ENCODE measurements at regions not wholly inside any gene's neighbourhood (a gene's known extent, or its start where the extent isn't known, plus 50 kb on each side); places are given as distances from the start of the nearest gene placed in this dataset.

DNA sequence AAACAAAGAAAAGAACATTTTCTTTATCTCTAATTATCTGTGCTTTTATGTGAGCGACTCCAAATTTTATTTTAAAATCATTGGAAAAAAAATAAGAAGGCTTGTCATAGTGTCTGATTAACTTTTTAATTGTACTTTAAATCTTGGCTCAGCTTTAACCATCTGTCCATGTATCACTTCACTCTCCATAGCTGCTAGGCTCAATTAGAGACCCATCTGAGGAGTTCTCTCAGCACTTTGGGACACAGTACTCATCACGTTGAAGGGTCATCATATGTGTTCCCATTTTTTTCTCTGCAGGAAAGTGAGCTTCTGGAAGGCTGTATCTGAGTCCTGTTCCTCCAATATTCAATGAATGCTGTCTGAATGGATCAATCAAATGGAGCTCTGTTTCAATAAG is 908.5 kb upstream of the ROBO1 start:
- no peaks in the 10 kb centered on the region for H3K4me1 ChIP-seq (replicated peaks in 1 of 2; ENCODE audit: control insufficient read depth in 2 of 2, insufficient read depth in 2 of 2, low read length in 2 of 2)
- no TSS peak for BruUV-seq (replicated peaks)

More for the DNA sequence above, 908.5 kb upstream of the ROBO1 start:
- Histone ChIP-seq H3K9me3 (replicated peaks; ENCODE audit: control insufficient read depth, insufficient read depth, low read depth, low read length) (no peaks in the 10 kb centered on the region), H3K4me2 (ENCODE audit: insufficient read depth, low read length) (no peak overlapping the region), H4K20me1 (replicated peaks; ENCODE audit: control insufficient read depth, insufficient read depth, low read length) (no peaks in the 10 kb centered on the region), H3K27ac (ENCODE audit: extremely low read depth, low read depth, low read length) (no peak overlapping the region), H3K27me3 (ENCODE audit: control insufficient read depth in 2 of 2, insufficient read depth in 2 of 2, low read length in 2 of 2) (no peaks in the 10 kb centered on the region), H3K9ac (ENCODE audit: insufficient read depth in 1 of 2, low read depth in 2 of 2, low read length in 2 of 2) (no peak overlapping the region), H2AFZ (ENCODE audit: low read depth, low read length) (no peak overlapping the region), H3K36me3 (ENCODE audit: control insufficient read depth, insufficient read depth, low read length) (no peaks in the 10 kb centered on the region), H3K9me1 (ENCODE audit: control insufficient read depth, insufficient read depth, low read length) (no peaks in the 10 kb centered on the region), H3K4me3 (no peak overlapping the region), H3K79me2 (ENCODE audit: control insufficient read depth, insufficient read depth, low read length) (no peaks in the 10 kb centered on the region)
- ChIA-PET POLR2A (no interaction called here), CTCF (ENCODE audit: low intra/inter-chr PET ratio) (no interaction called here)
- DNase-seq (ENCODE audit: extremely low read depth in 1 of 4, low spot score in 3 of 4) = no peak
- no peak for ATAC-seq
- in situ Hi-C loops (cut with MboI) = no loop called here
- FAIRE-seq = no peak
- intact Hi-C loops (cut with micrococcal nuclease) = no loop called here
- WGBS (ENCODE audit: insufficient coverage, low coverage, missing lambda C conversion rate) = 17% methylated on average over 2 of the region's 2 CpGs
- TF ChIP-seq ELF4 (CRISPR knock-in tag; IDR thresholded peaks at IDR 0.05) (no peak), IRF2 (CRISPR knock-in tag; IDR thresholded peaks at IDR 0.05) (no peak), SMARCA4 (IDR thresholded peaks at IDR 0.05) (no peak), SNIP1 (IDR thresholded peaks at IDR 0.05; ENCODE audit: low read depth) (no peak), CREBBP (IDR thresholded peaks at IDR 0.05; ENCODE audit: low read depth, low read length) (no peak), DDX20 (tag; IDR thresholded peaks at IDR 0.05; ENCODE audit: low read depth) (no peak), ATF7 (IDR thresholded peaks at IDR 0.05) (no peak), TCF15 (CRISPR knock-in tag; IDR thresholded peaks at IDR 0.05) (no peak), ZNF785 (CRISPR knock-in tag; IDR thresholded peaks at IDR 0.05) (no peak), TSC22D4 (tag; IDR thresholded peaks at IDR 0.05) (no peak)
- TF ChIP-seq, protein P1, sequence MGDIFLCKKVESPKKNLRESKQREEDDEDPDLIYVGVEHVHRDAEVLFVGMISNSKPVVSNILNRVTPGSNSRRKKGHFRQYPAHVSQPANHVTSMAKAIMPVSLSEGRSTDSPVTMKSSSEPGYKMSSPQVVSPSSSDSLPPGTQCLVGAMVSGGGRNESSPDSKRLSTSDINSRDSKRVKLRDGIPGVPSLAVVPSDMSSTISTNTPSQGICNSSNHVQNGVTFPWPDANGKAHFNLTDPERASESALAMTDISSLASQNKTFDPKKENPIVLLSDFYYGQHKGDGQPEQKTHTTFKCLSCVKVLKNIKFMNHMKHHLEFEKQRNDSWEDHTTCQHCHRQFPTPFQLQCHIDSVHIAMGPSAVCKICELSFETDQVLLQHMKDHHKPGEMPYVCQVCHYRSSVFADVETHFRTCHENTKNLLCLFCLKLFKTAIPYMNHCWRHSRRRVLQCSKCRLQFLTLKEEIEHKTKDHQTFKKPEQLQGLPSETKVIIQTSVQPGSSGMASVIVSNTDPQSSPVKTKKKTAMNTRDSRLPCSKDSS (IDR thresholded peaks at IDR 0.05; ENCODE audit: low read depth, partially characterized antibody) = no peak
- TF ChIP-seq, protein P2, sequence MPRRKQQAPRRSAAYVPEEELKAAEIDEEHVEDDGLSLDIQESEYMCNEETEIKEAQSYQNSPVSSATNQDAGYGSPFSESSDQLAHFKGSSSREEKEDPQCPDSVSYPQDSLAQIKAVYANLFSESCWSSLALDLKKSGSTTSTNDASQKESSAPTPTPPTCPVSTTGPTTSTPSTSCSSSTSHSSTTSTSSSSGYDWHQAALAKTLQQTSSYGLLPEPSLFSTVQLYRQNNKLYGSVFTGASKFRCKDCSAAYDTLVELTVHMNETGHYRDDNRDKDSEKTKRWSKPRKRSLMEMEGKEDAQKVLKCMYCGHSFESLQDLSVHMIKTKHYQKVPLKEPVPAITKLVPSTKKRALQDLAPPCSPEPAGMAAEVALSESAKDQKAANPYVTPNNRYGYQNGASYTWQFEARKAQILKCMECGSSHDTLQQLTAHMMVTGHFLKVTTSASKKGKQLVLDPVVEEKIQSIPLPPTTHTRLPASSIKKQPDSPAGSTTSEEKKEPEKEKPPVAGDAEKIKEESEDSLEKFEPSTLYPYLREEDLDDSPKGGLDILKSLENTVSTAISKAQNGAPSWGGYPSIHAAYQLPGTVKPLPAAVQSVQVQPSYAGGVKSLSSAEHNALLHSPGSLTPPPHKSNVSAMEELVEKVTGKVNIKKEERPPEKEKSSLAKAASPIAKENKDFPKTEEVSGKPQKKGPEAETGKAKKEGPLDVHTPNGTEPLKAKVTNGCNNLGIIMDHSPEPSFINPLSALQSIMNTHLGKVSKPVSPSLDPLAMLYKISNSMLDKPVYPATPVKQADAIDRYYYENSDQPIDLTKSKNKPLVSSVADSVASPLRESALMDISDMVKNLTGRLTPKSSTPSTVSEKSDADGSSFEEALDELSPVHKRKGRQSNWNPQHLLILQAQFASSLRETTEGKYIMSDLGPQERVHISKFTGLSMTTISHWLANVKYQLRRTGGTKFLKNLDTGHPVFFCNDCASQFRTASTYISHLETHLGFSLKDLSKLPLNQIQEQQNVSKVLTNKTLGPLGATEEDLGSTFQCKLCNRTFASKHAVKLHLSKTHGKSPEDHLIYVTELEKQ (CRISPR knock-in tag; IDR thresholded peaks at IDR 0.05) = no peak

Data from K562 (cell line).